ENCODE measurements at regions not wholly inside any gene's neighbourhood (a gene's known extent, or its start where the extent isn't known, plus 50 kb on each side); places are given as distances from the start of the nearest gene placed in this dataset.

DNA sequence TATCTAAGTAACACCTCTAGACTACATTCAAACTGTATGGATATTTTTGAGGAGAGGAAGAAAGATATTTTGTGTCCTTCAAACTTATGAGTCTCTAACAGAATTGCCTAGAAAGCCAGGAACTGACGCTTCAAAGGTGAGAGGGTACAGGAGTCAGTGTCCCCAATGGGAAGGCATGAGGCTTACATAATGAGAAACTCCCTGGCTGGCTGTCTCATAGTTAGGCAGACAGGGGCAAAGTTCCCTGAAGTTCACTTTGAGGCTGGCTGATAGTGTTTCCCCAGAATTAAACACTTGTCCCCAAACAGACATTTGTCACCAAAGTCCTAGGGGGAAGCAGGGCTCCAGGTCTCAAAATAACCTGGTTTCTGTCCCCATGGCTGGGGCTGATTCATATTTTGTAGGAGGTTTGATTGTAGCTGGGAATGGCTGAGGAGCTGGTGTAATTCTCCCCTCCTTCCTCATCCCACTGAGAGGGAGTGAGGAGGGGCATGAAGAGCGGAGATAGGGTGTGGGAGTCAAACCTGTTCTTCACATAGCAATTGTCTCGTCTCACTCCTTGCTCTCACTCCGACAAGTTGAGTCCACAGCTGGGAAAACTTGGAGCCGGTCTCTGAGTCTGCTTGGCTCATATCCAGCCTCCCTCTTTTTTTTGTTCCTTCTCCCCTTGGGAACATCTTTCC lies 56.4 kb upstream of the CISTR start:
- TF ChIP-seq, protein P1, sequence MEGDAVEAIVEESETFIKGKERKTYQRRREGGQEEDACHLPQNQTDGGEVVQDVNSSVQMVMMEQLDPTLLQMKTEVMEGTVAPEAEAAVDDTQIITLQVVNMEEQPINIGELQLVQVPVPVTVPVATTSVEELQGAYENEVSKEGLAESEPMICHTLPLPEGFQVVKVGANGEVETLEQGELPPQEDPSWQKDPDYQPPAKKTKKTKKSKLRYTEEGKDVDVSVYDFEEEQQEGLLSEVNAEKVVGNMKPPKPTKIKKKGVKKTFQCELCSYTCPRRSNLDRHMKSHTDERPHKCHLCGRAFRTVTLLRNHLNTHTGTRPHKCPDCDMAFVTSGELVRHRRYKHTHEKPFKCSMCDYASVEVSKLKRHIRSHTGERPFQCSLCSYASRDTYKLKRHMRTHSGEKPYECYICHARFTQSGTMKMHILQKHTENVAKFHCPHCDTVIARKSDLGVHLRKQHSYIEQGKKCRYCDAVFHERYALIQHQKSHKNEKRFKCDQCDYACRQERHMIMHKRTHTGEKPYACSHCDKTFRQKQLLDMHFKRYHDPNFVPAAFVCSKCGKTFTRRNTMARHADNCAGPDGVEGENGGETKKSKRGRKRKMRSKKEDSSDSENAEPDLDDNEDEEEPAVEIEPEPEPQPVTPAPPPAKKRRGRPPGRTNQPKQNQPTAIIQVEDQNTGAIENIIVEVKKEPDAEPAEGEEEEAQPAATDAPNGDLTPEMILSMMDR (IDR thresholded peaks at IDR 0.05; ENCODE audit: extremely low read depth in 1 of 2, insufficient read depth in 1 of 2, low read depth in 1 of 2, low read length in 2 of 2) = no peak
- TF ChIP-seq POLR2A (IDR thresholded peaks at IDR 0.05; ENCODE audit: low read depth, low read length) (no peak), POLR2AphosphoS5 (IDR thresholded peaks at IDR 0.05; ENCODE audit: insufficient read depth, low read depth, low read length) (no peak), JUN (IDR thresholded peaks at IDR 0.05; ENCODE audit: borderline replicate concordance, insufficient read depth, insufficient read length, low read depth) (no peak)
